ENCODE measurements at regions not wholly inside any gene's neighbourhood (a gene's known extent, or its start where the extent isn't known, plus 50 kb on each side); places are given as distances from the start of the nearest gene placed in this dataset.

GRCh38 chr18:37778417-37779165 is 213.0 kb upstream of the CELF4 start:
- TF ChIP-seq YY1 (IDR thresholded peaks at IDR 0.05; ENCODE audit: insufficient read depth, insufficient read length) (no peak), ZNF274 (IDR thresholded peaks at IDR 0.05; ENCODE audit: low read depth, low read length) (no peak), SUZ12 (IDR thresholded peaks at IDR 0.05; ENCODE audit: extremely low read depth, insufficient read depth, insufficient read length) (no peak)

All from NT2/D1 (cell line).